ENCODE measurements at regions not wholly inside any gene's neighbourhood (a gene's known extent, or its start where the extent isn't known, plus 50 kb on each side); places are given as distances from the start of the nearest gene placed in this dataset.

- Mint-ChIP-seq H3K36me3 (ENCODE audit: insufficient read depth, unreplicated experiment) (no peaks in the 10 kb centered on the region), H3K4me3 (ENCODE audit: unreplicated experiment) (no peak overlapping the region), H3K4me1 (ENCODE audit: low read depth, unreplicated experiment) (peaks cover 9% of the 10 kb centered on the region), H3K27me3 (ENCODE audit: insufficient read depth, unreplicated experiment) (no peaks in the 10 kb centered on the region), H3K9me3 (ENCODE audit: unreplicated experiment) (peaks cover 3% of the 10 kb centered on the region), H3K27ac (ENCODE audit: unreplicated experiment) (no peak overlapping the region)
- no peak for TF ChIP-seq CTCF (IDR thresholded peaks at IDR 0.05; ENCODE audit: insufficient read depth in 1 of 2, low read depth in 1 of 2, low read length in 1 of 2, severe bottlenecking in 1 of 2, unreplicated experiment in 1 of 2)
- Histone ChIP-seq H3K4me1 (peaks cover 9% of the 10 kb centered on the region), H3K36me3 (ENCODE audit: control insufficient read depth, insufficient read depth, low read length) (no peaks in the 10 kb centered on the region), H3K27me3 (replicated peaks; ENCODE audit: control insufficient read depth, insufficient read depth, low read length) (no peaks in the 10 kb centered on the region), H3K9me3 (no peaks in the 10 kb centered on the region), H3K4me3 (ENCODE audit: low read depth, low read length) (no peak overlapping the region)
- POLR2A ChIA-PET: no interaction called here
- DNase-seq: no peak
- intact Hi-C loops (cut with micrococcal nuclease; ENCODE audit: unreplicated experiment): no loop called here
- CTCF ChIA-PET: no interaction called here
- no TSS peak for BruUV-seq (replicated peaks)
Measured at GRCh38 chr4:128601991-128602695, 207.4 kb upstream of the JADE1 start.

GRCh38 chr4:128600996-128601871 is 208.3 kb upstream of the JADE1 start:
- no peaks in the 10 kb centered on the region for H3K27me3 Mint-ChIP-seq (ENCODE audit: insufficient read depth, unreplicated experiment)
- Histone ChIP-seq H3K27me3 (replicated peaks; ENCODE audit: control insufficient read depth, insufficient read depth, low read length) (no peaks in the 10 kb centered on the region), H3K9me3 (peaks cover 3% of the 10 kb centered on the region; the same call in 1 of the 2 replicates), H3K4me1 (peaks cover 16% of the 10 kb centered on the region), H3K36me3 (ENCODE audit: control insufficient read depth, insufficient read depth, low read length) (no peaks in the 10 kb centered on the region), H3K4me3 (ENCODE audit: low read depth, low read length) (no peak overlapping the region)
- no TSS peak for BruUV-seq (replicated peaks)
- H3K36me3 Mint-ChIP-seq (ENCODE audit: insufficient read depth, unreplicated experiment): no peaks in the 10 kb centered on the region
- intact Hi-C loops (cut with micrococcal nuclease; ENCODE audit: unreplicated experiment): no loop called here
- peak in 1 of 2 experiments; percentile 8 for DNase-seq
- H3K27ac Mint-ChIP-seq (ENCODE audit: unreplicated experiment): peak overlapping the region; percentile 57
- H3K4me1 Mint-ChIP-seq (ENCODE audit: low read depth, unreplicated experiment): peaks cover 13% of the 10 kb centered on the region
- POLR2A ChIA-PET: no interaction called here
- no peak for TF ChIP-seq CTCF (IDR thresholded peaks at IDR 0.05; ENCODE audit: insufficient read depth in 1 of 2, low read depth in 1 of 2, low read length in 1 of 2, severe bottlenecking in 1 of 2, unreplicated experiment in 1 of 2)
- H3K9me3 Mint-ChIP-seq (ENCODE audit: unreplicated experiment): peaks cover 8% of the 10 kb centered on the region
- no peak overlapping the region for H3K4me3 Mint-ChIP-seq (ENCODE audit: unreplicated experiment)
- CTCF ChIA-PET: no interaction called here

GRCh38 chr4:128600410-128600809 is 209.1 kb upstream of the JADE1 start:
- Histone ChIP-seq H3K4me3 (ENCODE audit: low read depth, low read length) (no peak overlapping the region), H3K4me1 (peaks cover 17% of the 10 kb centered on the region), H3K27me3 (replicated peaks; ENCODE audit: control insufficient read depth, insufficient read depth, low read length) (no peaks in the 10 kb centered on the region), H3K9me3 (peaks cover 4% of the 10 kb centered on the region; the same call in 1 of the 2 replicates), H3K36me3 (ENCODE audit: control insufficient read depth, insufficient read depth, low read length) (no peaks in the 10 kb centered on the region)
- BruUV-seq (replicated peaks): no TSS peak
- Mint-ChIP-seq H3K27ac (ENCODE audit: unreplicated experiment) (no peak overlapping the region), H3K36me3 (ENCODE audit: insufficient read depth, unreplicated experiment) (peaks cover 5% of the 10 kb centered on the region), H3K4me1 (ENCODE audit: low read depth, unreplicated experiment) (peaks cover 15% of the 10 kb centered on the region), H3K4me3 (ENCODE audit: unreplicated experiment) (no peak overlapping the region), H3K9me3 (ENCODE audit: unreplicated experiment) (peaks cover 16% of the 10 kb centered on the region), H3K27me3 (ENCODE audit: insufficient read depth, unreplicated experiment) (no peaks in the 10 kb centered on the region)
- ChIA-PET POLR2A (no interaction called here), CTCF (no interaction called here)
- no peak for DNase-seq
- TF ChIP-seq CTCF (IDR thresholded peaks at IDR 0.05; ENCODE audit: insufficient read depth in 1 of 2, low read depth in 1 of 2, low read length in 1 of 2, severe bottlenecking in 1 of 2, unreplicated experiment in 1 of 2): no peak
- intact Hi-C loops (cut with micrococcal nuclease; ENCODE audit: unreplicated experiment): no loop called here

All from Caco-2 (cell line).